Stimulated activated CD4-positive, alpha-beta T cell treated with anti-CD3 and anti-CD28 coated beads, Interleukin-2, amount 100 ng/mL, for 48 hours (primary cell): ENCODE measurements at regions not wholly inside any gene's neighbourhood (a gene's known extent, or its start where the extent isn't known, plus 50 kb on each side); places are given as distances from the start of the nearest gene placed in this dataset.

ENCODE experiments used
- DNase-seq, 2 donors: peaks; one replicate each; pipeline ENCODE4 v3.0.0-alpha.2; 2020

DNA sequence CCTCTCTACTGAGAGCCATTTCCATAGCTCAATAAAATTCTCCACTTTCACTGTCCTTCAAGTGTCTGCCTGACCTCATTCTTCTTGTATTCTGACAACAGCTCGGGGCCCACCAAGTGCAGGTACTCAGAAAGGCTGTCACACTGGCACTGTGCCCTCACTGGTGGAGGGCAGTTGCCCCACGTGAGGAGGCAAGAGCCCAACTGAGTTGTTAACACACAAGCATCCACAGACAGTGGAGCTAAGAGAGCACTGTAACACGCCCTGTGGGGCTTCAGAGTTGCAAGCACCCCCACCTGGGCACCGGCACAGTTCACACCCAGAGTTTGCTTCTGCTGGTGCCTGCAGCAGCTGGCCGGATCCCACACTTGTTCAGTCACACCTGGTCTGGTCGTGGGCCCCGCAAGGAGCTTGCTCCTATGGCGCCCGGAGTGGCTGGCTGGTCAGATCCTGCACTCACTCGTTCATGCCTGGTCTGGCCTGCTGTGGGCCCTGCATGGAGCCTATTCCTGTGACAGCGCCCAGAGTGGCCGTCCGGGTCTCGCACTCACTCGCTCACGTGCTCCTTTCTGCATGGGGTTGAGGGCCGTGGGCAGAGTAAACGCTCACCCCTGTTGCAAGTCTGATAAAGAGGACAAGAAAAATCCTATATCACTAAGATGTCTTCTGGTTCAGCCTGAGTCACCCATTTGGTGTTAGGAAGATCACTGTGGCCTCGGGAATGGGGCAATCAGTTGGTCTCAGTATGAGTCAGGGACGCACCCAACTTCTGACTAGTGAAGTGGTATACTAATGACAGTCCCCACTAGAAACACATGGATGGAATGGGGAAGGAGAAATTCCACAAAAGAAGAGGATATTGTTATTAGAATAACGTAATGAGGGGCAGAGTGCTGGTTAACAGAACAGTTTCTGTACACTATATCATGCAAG, 87.0 kb upstream of the CCNH start:
- no peak for DNase-seq
